Stimulated activated CD4-positive, alpha-beta T cell treated with anti-CD3 and anti-CD28 coated beads, Interleukin-1b, Interleukin-23, amount 100 ng/mL, for 24 hours (primary cell): ENCODE measurements at regions not wholly inside any gene's neighbourhood (a gene's known extent, or its start where the extent isn't known, plus 50 kb on each side); places are given as distances from the start of the nearest gene placed in this dataset.

ENCODE experiments used
- DNase-seq, 4 experiments: peaks; one replicate each; pipeline ENCODE4 v3.0.0-alpha.2; 2020; ENCODE audit warnings: low read depth in 4 of 4, low spot score in 1 of 4

DNA sequence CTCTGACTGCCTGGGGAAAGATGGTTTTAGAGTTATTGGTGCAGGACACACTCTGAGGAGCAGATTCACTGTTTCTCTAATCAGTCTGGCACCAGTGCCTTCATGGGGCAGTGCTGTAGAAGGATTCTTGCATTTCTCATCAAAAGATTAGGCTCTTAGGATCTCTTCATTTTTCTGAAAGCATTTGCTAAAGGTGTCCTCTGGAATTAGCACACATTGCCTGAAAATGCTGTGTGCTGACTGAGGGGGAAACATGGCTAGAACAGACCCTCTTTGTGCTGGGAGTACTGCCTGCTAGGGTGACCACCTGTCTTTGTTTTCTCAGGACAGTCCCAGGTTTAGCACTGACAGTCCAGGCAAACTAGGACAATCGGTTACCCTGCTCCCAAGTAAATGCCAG lies 301.0 kb downstream of the PTEN start:
- DNase-seq = no peak

DNA sequence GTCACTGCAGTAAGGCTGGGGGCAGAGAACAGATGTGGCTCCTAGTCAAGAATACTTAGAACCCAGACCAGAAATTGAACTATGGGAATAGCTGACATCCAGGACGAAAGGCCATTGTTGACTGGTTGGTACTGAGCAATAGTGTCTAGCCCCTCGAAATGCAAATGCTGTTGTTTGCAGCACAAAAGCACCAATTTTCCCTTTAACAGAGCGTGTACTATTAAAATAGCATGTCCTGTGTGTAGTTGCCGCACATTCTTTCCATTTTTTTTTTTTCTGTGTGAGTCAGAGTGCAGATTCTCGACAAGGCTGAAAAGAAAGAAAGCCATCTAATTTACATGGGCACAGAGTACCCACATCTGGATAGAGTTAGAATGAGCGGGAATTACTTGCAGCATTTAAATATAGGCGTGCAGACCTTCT lies 302.4 kb downstream of the PTEN start:
- no peak for DNase-seq

DNA sequence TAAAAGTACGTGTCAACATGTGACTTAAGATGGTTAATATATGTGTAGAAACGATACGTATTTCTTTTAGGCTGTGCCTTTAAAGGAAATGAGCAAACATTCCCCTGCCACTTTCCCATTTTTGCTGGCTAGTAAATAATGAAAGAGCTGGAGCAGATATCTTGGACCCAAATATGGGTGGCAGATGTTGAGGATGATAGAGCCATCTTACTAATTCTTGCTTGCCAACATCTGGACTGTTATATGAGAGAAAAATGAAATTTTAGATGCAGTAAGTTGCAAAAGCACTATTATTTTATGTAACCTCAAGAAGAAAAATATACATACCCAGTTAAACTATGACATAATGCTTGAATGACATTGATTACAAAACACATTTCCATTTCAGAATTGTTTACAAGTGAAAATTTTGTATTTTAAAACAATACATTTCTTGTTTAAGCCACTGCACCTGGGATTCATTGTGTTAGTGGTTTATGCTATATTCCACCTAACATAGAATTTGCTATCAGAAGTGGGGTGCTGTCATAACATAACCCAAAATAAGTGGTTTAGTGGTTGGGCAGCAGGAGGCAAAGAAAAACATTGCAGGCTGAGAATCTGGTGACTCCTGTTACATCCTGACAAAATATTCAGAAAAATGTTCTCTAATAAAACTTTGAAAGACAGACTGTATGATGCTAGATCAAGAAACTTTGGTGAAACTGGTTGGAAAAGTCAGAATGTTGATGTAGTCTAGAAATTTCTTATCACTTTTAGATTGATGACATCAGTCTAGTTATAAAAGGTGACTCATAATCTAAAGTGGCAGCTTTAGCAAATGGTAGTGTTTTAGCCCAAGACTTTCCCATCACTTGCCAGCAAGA lies 305.0 kb downstream of the PTEN start:
- DNase-seq = no peak

DNA sequence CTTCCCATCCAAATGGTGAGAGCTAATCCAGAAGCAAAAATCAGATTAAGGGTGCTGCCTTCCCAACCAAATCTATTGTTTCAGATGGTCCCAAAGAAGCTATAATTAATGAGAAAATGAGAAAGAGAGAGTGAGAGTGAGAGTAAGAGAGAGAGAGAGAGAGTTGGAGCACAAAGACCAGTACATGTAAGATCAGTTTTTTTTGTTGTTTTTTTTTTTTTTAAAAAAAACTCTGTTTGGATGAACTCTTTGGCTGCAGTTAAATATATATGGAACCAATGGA lies 305.6 kb downstream of the PTEN start:
- no peak for DNase-seq

DNA sequence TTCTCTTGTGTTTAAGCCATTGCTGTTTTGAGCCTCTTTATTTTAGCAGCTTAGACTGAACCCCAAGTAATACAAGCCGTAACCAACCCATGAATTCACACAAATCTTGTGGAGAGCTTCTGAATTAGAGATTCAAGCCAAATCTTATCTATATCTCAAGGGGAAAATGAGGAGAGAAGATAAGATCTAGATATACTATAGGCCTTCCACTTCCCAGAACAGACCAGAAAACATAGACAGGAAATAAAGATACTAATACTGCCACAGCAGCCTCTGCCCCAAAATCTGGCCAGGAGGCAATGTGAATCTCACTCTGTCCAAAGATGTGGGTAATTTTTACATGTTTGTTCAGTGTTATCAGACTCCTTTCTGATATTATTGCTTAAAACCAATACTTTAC lies 307.2 kb downstream of the PTEN start:
- no peak for DNase-seq

DNA sequence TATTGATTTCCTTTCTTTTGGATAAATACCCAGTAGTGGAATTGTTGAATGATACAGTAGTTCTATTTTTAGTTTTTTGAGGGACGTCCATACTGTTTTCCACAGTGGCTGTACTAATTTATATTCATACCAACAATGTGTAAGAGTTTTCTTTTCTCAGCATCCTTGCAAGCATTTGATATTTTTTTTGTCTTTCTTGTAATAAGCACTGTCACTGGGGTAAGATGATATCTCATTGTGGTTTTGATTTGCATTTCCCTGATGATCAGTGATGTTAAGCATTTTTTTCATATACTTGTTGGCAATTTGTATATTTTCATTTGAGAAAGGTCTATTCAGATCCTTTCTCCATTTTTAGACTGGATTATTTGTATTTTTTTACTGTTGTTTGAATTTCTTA lies 308.7 kb downstream of the PTEN start:
- DNase-seq = no peak

DNA sequence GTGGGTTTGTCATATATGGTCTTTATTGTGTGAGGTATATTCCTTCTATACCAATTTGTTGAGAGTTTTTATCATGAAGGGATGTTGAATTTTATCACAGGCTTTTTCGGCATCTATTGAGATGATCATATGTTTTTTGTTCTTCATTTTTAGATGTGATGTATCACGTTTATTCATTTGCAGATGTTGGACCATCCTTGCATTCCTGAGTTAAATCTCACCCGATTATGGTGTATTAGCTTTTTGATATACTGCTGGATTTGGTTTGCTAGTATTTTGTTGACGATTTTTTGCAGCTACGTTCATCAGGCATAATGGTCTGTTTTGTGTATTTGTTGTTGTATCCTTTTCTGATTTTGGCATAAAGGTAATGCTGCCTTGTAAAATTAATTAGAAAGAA lies 311.0 kb downstream of the PTEN start:
- DNase-seq = no peak

DNA sequence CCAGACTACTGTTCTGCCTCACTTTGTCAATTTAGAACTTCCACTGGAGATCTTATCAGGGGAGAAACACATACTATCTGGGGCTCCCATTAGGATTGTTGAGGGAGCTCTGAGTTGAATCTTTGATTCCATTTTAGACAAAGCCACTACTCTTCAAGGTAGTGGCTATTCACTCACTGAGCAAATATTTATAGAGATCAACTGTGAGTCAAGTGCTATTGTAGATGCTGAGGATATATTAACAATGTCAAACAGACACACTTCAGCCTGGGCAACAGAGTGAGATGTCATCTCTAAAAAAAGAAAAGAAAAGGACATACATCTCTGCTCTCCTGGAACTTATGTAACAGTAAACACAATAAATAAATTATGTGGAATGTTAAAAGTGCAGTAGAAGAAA lies 315.3 kb downstream of the PTEN start:
- DNase-seq = no peak

DNA sequence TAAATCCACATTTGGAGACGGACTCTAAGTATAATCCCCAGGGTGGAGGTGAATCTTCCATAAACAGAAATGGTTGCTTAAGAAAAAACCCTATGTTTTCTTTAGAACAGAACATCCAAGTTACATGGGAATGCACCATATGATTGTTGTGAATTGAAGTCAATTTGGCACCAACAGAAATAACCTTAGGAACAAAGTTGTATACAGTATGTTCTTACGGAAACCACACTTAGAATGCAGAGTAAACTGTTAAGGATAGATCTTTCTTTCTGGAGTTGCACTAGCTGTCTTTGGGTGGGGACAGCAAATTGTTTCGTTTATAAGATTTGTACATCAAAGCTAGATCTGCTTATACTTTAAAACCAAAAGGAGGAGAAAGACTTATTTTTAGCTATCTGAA lies 316.4 kb downstream of the PTEN start:
- no peak for DNase-seq

DNA sequence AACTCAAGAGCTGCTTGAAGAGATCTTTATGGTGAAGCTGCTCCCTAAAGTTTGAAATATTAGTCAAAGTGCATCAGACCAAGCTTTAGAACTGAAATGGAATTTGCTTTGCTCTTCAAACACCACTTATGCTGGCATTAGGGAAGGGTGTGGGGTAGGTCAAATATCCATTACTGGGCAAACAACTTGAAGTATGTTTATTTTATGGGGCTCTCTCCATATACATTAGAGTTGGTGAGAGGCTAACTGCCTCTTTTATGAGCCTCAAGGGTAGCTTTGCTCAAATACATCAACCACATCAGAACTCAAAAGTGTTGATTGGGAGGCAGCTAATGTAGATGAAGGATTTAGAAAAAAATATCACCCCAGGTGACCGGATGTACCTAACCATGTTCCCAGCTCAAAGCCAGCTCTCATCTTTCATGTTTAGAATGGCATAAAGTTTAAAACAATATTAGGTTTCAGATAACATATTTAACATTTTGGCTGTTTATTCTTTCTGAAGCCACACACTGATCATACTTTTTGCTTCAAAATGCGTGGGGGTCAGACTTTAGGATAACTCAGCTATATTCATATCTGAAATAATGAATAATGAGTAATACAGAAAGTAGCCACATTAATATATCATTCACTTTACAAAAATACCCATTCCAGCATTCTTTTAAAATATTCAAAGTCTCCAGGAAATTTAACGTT lies 318.6 kb downstream of the PTEN start:
- DNase-seq = no peak

DNA sequence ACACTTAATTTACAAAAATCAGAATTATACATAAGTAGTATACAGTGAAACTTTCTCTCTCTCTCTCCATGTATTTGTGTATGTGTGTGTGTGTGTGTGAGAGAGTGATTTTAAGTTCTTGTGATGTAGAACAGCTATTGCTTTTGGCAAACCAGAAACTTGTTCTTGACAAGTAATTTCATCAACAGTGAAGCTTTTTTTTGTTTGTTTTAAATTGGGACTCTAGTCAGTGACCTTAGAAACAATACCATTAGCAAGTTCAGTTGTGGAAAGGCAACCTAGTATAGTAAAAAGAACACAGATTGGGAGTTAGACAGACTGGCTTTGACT lies 319.1 kb downstream of the PTEN start:
- no peak for DNase-seq

DNA sequence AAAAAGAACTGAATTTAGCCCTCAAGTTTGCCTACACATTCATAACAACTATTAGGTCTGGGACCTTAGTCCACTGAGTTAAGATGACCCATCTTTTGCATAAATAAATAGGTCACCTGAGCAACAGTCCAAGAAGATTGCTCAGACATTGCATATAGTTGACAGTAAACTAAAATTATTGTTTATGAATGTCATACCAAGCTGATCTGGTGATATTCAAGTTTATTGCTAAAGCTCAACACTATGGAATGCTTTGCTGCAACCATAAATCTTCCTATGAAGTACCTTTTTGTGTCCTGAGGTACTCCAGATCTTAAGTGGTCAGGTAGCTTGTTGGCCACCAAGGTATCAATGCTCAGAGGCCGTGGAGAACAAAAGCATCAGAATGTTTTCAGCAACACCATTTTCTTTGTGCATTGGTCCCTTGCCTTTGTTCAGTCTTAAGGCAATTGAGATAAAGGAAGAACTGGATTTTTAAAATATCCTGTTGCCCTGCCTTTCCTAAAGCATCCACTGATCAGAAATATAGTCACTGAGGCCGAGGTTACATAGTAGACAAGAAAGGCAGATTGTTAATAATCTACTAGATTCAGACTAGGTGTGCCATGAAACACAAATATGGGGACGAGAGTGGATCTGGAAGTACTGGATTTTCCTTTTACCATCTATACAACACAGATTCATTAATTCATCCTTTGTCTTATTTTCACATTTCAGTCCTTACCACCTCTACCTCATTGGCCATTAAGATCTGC lies 321.3 kb downstream of the PTEN start:
- DNase-seq = no peak

DNA sequence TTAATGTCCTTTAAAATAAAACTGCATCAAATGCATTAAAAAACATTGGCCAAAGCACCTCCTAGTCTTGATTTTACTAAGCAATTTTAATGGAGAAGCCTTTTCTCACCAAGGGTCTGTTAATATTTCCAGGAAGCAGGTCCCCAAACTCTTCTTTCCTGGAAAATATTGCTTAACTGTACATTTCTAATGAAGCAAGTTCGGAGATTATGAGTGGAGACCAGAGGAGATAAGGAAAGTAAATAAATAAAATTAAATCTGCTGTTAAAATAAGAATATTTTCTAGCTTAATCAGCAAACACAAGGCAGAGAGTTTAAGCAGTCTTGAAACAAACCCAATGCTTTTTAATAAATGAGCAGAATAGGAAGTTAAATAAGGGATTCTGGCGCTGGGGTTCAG lies 322.4 kb downstream of the PTEN start:
- DNase-seq = no peak

DNA sequence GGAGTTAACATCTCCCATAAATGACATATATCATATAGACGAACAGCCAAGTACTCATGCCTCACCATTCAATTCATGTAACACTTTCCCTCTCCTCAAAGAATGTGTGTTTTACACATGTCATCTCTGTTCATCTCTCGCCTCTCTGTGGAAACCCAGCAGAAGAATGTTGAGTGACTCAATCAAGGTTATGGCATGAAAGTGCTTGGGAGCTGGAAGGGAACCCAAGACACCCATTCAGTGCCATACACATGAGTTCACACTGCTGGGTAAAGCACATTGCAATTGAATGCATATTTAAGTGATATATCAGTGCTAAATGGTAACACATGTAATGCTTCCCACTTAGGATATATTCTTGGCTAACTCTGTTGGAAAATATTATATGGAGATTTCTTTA lies 322.9 kb downstream of the PTEN start:
- no peak for DNase-seq

DNA sequence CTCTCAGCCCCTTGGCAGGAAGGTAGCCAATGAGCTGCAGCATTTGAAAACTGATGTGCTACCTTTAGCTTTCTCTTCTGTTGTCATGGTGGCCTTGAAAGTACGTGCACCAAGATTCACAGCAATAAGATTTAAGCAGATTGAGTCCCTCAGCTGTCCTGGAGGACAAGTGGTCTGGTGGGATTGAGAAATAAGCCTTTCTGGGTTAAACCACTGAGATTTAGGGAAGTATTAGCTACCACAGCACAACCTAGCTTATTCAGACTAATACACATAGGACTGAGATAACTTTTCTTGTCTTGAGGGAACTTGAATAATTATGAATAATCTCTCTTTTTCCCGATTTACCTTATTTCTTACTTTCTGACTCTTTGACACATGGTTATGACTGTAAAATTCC lies 324.0 kb downstream of the PTEN start:
- DNase-seq = no peak

DNA sequence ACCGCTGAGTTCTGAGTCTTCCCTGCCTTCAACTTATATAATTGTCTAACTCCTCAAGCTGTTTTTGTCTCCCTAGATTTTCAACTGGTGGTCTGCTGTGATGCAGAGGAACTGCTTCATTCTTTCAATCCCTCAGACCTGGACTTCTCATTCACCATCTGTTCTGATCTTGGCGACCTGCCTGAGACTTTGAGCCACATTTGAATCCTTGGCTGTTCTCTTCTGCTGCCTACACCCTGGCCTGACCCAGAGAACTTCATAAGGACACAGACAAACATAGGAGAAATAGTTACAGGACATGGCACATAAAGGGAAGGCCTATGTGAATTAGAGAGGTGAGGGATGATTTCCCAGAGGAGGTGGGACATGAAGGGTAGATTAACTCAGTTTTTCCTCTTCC lies 326.7 kb downstream of the PTEN start:
- no peak for DNase-seq

DNA sequence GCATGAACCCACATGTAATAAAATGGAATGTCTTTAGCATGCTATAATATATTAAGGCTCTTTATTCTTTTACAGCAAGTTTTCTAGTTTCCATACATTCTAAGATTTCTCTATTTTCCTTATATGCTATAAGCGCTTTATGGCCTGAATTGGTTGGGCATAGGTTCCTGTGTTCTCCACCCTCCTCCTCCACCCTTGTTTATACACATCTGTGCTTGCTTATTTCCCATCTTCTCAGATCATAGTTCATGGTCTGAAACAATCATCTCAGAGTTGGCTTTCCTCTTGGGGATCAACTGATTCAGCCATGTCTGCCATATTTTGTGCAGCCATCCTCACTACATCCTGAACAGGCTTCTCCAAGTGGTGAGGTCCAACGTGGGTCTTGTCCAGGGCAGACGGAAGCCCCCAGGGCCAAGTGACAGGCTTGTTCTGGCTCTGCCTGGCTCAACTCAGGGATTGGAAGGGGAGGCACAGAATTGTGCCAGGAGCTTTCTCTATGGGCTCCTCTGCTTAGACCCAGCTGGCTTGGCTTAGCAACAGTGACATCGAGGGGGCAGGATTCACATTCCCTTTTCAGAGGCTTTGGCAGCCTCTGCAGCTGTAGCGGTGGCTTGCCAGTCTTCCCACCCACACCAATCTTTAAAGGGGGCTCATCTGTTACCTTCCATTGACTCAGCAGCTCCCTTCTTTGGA lies 327.3 kb downstream of the PTEN start:
- DNase-seq = no peak

DNA sequence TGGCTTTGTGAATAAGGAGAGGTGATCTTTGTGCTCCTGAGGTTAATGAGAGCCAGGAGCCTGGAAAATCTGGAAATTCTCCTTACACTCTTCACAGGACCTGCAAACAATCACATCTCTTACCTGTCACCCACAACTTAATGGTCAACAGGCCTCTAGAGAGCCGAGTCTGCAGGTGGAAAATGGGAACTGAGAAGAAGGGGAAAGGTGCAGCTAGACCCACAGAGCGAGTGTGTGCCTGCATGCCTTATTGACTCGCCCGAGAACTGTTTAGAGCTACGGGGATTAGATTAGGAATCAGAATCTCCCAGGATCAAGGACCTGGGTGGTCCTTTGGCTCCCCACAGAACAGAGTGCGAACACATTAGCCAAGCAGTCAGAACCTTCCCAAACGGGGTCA lies 329.6 kb downstream of the PTEN start:
- DNase-seq = no peak

DNA sequence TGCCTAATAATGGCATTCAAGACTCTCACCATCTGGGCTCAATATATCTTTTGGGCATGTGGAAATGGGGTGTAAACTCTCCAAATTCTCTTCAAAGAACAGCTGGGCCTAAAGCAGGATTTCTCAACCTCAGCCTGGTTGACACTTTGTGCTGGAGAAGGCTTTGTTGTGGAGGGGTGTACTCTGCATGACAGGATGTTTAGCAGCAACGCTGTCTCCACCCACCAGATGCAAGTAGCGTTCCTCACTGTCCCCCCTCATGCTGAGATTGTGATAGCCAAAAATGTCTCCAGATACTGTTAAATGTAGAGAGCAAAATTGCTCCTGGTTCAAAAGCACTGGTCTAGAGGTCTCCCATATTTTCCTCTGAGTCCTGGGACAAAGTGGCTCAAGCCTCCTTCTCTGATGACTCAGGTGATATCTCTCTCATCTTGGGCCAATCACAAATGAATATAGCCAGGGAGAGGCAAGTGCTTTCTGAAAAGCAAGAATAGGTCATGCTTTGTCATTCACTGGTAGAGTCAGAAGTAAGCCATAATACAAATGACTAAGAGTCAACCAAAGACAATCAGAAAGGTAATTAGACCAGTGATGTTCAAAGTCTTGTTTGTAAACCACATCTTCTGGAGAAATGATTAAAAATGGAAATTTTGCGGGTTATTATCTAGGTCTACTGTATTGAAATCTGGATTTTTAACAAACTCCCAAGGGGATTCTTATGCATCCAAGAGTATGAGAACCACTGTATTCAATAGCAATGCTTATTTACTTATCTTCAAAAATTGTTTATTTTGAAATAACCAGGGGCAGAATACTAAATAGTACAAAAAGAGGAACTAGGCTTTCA lies 330.8 kb downstream of the PTEN start:
- no peak for DNase-seq

DNA sequence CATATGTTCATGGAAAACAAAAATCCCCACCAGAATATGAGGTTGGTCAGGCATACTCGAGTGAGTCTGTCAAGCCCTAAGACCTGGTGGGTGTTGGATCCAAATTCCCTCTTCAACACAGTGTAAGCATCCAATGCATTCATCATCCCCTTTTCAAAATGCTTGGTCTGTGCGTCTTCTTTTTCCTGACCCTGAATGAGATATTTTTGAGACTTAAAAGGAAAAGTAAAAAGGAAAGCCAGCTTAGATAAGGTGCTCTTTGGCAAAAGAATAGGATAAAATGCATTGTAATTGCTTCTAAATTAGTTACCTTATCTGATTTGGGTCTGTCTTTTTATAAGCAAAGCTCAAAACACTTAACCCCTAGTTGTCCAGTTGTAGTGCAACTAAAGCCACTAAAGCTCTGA lies 331.5 kb downstream of the PTEN start:
- DNase-seq = no peak

DNA sequence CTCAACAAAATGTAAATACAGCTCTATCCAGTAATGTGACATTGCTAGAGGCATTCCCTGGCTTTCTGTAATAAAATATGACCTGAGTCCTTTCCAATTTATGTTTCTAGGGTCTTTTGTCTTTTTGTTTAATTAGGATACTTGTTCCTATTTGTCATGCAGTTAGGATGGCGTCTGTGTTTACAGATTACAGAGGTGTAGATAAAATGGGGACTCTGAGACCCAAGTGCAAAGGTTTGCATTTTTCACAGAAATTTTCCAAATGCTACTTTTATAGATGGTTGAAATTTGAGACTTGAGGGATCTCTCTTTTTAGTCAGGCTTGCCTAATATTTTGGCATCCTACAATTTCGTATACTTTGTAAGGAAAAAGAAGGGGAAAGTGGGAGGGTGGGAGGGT lies 332.4 kb downstream of the PTEN start:
- DNase-seq = no peak
